Ascending aorta (tissue), 2 donors: ENCODE measurements at regions not wholly inside any gene's neighbourhood (a gene's known extent, or its start where the extent isn't known, plus 50 kb on each side); places are given as distances from the start of the nearest gene placed in this dataset.
"Not testable (repeated sequence)": the region's sequence is repeated elsewhere in the genome, so short reads cannot be mapped to it uniquely, and the experiment has no call there.

ENCODE experiments used
- DNase-seq, 2 donors: peaks; one replicate each; pipeline ENCODE4 v3.0.0-alpha.2; 2019; ENCODE audit warnings: low spot score in 2 of 2
- H3K27ac ChIP-seq, 2 donors: fragments of 200-600 bp; sonication (generic); one replicate each; pipeline ENCODE4 v1.5.1; 2016 to 2017; ENCODE audit warnings: mild to moderate bottlenecking in 1 of 2
- H3K27me3 ChIP-seq: fragments of 200-600 bp; sonication (generic); one replicate; pipeline ENCODE4 v1.5.1; 2017
- H3K36me3 ChIP-seq, 2 donors: fragments of 200-600 bp; sonication (generic); one replicate each; pipeline ENCODE4 v1.5.1; 2016
- H3K4me1 ChIP-seq, 2 donors: fragments of 200-600 bp; sonication (generic); one replicate each; pipeline ENCODE4 v1.5.1; 2016 to 2017; ENCODE audit warnings: mild to moderate bottlenecking in 1 of 2
- H3K4me3 ChIP-seq, 2 donors: fragments of 200-600 bp; sonication (generic); one replicate each; pipeline ENCODE4 v1.5.1; 2016 to 2017; ENCODE audit warnings: mild to moderate bottlenecking in 1 of 2
- H3K9me3 ChIP-seq, 2 donors: fragments of 200-600 bp; sonication (generic); one replicate each; pipeline ENCODE4 v1.5.1; 2016
- intact Hi-C: fragments of 100-400 bp; cut with DNase I; formaldehyde crosslinking; loops from one replicate; pipeline ENCODE4 v1.15.1; 2023
- TF ChIP-seq, protein P1 (sequence below), 3 experiments: fragments of 200-600 bp in 2 of 3; fragments of 450-650 bp in 1 of 3; sonication (generic) in 2 of 3; IDR thresholded peaks; one replicate each; pipeline ENCODE4 v1.5.1; 2016 to 2019; ENCODE audit warnings: antibody characterized with exemption in 3 of 3, mild to moderate bottlenecking in 1 of 3, moderate library complexity in 1 of 3

DNA sequence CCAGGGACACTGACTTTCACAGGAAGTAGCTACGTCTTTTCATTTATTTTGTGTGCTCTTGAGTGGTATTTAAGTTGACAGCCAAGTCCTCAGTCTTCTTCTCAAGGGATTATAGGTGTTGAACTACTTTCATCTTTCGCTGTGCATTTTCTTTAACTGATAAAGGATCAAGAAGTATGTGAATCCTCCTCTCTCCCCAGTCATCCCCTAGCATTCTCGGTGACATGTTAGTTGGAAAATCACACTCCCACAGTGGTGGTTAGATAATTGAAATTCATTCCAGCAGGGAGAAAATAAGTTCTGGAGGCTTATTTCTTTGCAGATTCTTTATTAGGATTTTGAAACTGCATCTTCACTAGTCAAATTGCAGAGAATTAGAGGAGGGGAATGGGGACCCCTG lies 569.4 kb downstream of the MEI4 start:
- Histone ChIP-seq H3K27ac (no peak overlapping the region), H3K36me3 (no peaks in the 10 kb centered on the region), H3K9me3 (no peaks in the 10 kb centered on the region), H3K27me3 (no peaks in the 10 kb centered on the region), H3K4me1 (no peaks in the 10 kb centered on the region), H3K4me3 (no peak overlapping the region)
- TF ChIP-seq, protein P1, sequence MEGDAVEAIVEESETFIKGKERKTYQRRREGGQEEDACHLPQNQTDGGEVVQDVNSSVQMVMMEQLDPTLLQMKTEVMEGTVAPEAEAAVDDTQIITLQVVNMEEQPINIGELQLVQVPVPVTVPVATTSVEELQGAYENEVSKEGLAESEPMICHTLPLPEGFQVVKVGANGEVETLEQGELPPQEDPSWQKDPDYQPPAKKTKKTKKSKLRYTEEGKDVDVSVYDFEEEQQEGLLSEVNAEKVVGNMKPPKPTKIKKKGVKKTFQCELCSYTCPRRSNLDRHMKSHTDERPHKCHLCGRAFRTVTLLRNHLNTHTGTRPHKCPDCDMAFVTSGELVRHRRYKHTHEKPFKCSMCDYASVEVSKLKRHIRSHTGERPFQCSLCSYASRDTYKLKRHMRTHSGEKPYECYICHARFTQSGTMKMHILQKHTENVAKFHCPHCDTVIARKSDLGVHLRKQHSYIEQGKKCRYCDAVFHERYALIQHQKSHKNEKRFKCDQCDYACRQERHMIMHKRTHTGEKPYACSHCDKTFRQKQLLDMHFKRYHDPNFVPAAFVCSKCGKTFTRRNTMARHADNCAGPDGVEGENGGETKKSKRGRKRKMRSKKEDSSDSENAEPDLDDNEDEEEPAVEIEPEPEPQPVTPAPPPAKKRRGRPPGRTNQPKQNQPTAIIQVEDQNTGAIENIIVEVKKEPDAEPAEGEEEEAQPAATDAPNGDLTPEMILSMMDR (IDR thresholded peaks at IDR 0.05): no peak
- intact Hi-C loops: no loop called here
- no peak for DNase-seq

DNA sequence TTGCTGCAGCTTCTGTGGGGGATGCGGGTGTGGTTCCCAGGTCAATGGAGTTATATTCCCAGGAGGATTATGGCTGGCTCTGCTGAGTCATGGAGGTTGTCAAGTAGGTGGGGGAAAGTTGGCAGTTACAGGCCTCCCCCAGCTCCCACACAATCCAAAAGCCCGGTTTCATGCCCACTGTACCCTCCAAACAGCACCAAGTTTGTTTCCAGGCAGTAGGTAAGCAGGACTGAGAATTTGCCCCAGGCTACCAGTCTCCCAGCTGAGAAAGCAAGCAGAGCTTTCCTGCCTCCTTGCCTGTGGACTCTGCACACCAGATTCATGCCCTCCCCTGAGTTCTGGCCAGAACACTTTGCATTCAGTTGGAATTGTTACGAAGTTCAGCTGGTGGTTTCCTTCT lies 578.2 kb downstream of the MEI4 start:
- H3K27me3 ChIP-seq: no peaks in the 10 kb centered on the region
- H3K4me3 ChIP-seq: no peak overlapping the region
- no peak overlapping the region for H3K27ac ChIP-seq
- H3K9me3 ChIP-seq: peaks cover 0 to 10% of the 10 kb centered on the region in 2 donors
- no peak for DNase-seq
- no peaks in the 10 kb centered on the region for H3K36me3 ChIP-seq
- TF ChIP-seq, protein P1 (IDR thresholded peaks at IDR 0.05): no peak
- H3K4me1 ChIP-seq: no peaks in the 10 kb centered on the region
- intact Hi-C loops: no loop called here

DNA sequence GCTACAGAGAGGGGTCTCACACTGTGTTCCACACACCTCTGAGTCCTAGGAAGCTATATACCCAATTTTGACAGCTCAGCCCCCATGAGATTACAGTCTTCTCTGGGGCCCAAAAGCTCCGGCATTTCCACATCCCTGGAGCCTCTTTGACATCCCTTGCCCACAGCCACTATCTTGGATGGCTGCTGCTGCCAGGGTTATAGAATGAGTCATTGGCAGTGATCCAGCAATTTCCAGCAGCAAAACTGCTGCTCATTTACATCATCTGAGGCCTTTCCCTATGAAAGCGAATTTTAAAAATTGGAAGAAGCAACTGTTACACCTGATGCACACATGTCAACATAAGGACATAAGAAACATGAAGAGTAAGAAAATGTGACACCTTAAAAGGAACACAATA lies 590.7 kb downstream of the MEI4 start:
- DNase-seq: no peak
- Histone ChIP-seq H3K27me3 (no peaks in the 10 kb centered on the region), H3K27ac (no peak overlapping the region), H3K4me1 (no peaks in the 10 kb centered on the region), H3K4me3 (no peak overlapping the region), H3K9me3 (no peaks in the 10 kb centered on the region), H3K36me3 (no peaks in the 10 kb centered on the region)
- TF ChIP-seq, protein P1 (IDR thresholded peaks at IDR 0.05): no peak
- intact Hi-C loops: no loop called here

DNA sequence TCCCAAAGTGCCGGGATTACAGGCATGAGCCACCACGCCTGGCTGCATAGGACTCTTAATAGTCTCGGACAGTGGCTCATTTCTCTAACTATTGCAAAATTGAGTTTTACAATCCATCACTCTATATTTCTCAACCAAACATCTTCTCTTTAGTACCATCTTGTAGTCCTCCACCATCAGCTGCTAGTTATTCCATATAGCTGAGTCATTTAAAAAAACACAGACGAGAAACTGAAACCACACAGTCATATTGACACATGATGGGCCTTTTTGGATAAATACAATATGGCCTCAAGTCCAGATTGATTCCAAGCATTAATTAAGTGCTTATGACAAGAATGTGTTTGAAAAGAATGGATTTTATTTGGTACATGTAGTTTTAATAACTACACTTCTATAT lies 599.1 kb downstream of the MEI4 start:
- no peaks in the 10 kb centered on the region for H3K27me3 ChIP-seq
- no peaks in the 10 kb centered on the region for H3K36me3 ChIP-seq
- no peak overlapping the region for H3K27ac ChIP-seq
- no peak overlapping the region for H3K4me3 ChIP-seq
- intact Hi-C loops: no loop called here
- DNase-seq: no peak
- H3K9me3 ChIP-seq: no peaks in the 10 kb centered on the region
- TF ChIP-seq, protein P1 (IDR thresholded peaks at IDR 0.05): no peak
- H3K4me1 ChIP-seq: no peaks in the 10 kb centered on the region

DNA sequence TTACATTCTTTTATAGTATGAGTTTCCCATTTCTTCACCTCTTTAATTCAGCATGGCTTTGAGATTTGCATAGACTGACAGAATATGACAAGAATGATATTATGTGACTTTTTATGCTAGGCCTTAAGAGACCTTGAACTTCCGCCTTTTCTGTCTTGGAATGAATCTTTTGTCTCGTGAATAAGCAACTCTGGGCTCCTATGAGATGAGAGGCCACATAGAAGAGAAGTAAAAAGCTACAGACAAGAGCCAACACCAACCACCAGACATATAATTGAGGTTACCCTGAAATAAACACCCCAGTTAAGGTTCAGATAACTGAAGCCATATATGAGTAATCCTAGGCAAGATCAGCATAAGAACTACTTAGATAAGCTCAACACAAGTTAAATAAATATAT lies 600.8 kb downstream of the MEI4 start:
- Histone ChIP-seq H3K9me3 (no peaks in the 10 kb centered on the region), H3K4me1 (no peaks in the 10 kb centered on the region), H3K4me3 (no peak overlapping the region), H3K27ac (no peak overlapping the region), H3K36me3 (no peaks in the 10 kb centered on the region), H3K27me3 (no peaks in the 10 kb centered on the region)
- TF ChIP-seq, protein P1 (IDR thresholded peaks at IDR 0.05): no peak
- intact Hi-C loops: no loop called here
- DNase-seq: no peak

DNA sequence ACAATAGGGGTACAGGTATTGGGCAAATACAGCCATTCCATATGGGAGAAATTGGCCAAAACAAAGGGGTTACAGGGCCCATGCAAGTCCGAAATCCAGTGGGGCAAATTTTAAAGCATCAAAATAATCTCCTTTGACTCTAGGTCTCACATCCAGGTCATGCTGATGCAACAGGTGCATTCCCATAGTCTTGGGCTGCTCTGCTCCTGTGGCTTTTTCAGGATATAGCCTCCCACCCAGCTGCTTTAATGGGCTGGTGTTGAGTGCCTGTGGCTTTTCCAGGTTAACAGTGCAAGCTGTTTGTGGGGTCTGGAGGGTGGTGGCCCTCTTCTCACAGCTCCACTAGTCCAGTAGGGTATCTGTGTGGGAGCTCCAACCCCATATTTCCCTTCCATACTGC lies 607.1 kb downstream of the MEI4 start:
- intact Hi-C loops: no loop called here
- no peak for DNase-seq
- H3K27me3 ChIP-seq: no peaks in the 10 kb centered on the region
- H3K4me3 ChIP-seq: no peak overlapping the region
- no peaks in the 10 kb centered on the region for H3K4me1 ChIP-seq
- H3K27ac ChIP-seq: no peak overlapping the region
- TF ChIP-seq, protein P1 (IDR thresholded peaks at IDR 0.05): no peak
- no peaks in the 10 kb centered on the region for H3K9me3 ChIP-seq
- H3K36me3 ChIP-seq: no peaks in the 10 kb centered on the region

DNA sequence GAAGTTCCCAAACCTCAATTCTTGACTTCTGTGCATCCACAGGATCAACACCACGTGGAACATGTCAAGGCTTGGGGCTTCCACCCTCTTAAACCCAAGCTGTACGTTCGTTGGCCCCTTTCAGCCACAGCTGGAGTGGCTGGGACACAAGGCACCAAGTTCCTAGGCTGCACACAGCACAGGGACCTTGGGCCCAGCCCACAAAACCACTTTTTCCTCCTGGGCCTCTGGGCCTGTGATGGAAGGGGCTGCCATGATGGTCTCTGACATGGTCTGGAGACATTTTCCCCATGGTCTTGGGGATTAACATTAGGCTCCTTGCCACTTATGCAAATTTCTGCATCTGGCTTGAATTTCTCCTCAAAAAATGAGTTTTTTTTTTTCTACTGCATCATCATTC lies 606.9 kb upstream of the IRAK1BP1 start:
- H3K36me3 ChIP-seq, H3K4me3 ChIP-seq, H3K27me3 ChIP-seq, DNase-seq, H3K9me3 ChIP-seq, H3K27ac ChIP-seq, H3K4me1 ChIP-seq, intact Hi-C loops: not testable (repeated sequence)
